B cell (primary cell): ENCODE measurements at regions not wholly inside any gene's neighbourhood (a gene's known extent, or its start where the extent isn't known, plus 50 kb on each side); places are given as distances from the start of the nearest gene placed in this dataset.

Experiments used
- CTCF ChIP-seq: fragments of 200-600 bp; IDR thresholded peaks from one replicate; pipeline ENCODE4 v1.8.0; 2022; ENCODE audit warnings: antibody characterized with exemption, mild to moderate bottlenecking
- EZH2 ChIP-seq: IDR thresholded peaks from 2 replicates; pipeline ENCODE4 v1.6.1; 2012; ENCODE audit warnings: borderline replicate concordance, low read depth, mild to moderate bottlenecking, moderate library complexity, low read length; ENCODE audit not compliant: insufficient read depth, poor library complexity, severe bottlenecking

- no peak for TF ChIP-seq EZH2
- peak; percentile 22 for TF ChIP-seq CTCF
Measured at GRCh38 chr10:6838118-6838517, 258.0 kb upstream of the PRKCQ start.
